HG03103 (cell line): ENCODE measurements at regions not wholly inside any gene's neighbourhood (a gene's known extent, or its start where the extent isn't known, plus 50 kb on each side); places are given as distances from the start of the nearest gene placed in this dataset.

Experiments
- ATAC-seq: cut with Tn5 transposase; IDR thresholded peaks from one replicate; pipeline ENCODE4 v1.9.1; 2021; ENCODE audit warnings: low read depth; ENCODE audit not compliant: unreplicated experiment

DNA sequence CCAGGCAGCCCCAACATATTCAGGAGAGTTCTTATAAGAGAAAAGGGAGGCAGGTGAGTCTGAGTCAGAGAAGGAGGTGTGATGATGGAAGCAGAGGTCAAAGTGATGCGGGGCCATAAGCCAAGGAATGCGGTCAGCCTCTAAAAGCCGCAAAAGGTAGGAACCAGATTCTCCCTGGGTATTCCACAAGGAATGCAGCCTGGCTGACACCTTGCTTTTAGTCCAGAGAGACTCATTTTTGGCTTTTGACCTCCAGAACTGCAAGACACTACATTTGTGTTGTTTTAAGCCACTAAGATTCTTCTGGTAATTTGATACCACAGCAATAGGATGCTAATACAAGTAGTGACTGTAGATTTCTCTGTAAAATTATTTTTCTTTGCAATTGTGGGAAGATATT is 151.5 kb upstream of the EEPD1 start:
- no peak for ATAC-seq

DNA sequence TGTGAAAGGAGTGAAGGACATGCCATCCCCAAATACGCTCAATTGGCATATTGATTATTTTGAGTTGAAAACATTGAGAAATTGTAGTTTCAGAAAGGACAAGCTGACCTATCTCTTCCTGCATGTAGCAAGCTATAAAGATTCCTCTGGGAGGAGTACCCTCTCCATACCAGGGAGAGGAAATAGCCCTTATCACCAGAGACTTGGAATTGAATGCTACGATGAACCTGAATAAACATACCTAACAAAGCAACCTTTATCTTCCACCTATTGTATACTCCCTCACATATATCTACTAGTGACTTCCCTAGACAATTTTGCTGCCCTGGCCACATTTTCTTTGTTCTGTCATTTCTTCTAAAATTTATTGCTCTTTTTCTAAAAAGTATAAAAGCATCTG is 150.2 kb upstream of the EEPD1 start:
- ATAC-seq = no peak

DNA sequence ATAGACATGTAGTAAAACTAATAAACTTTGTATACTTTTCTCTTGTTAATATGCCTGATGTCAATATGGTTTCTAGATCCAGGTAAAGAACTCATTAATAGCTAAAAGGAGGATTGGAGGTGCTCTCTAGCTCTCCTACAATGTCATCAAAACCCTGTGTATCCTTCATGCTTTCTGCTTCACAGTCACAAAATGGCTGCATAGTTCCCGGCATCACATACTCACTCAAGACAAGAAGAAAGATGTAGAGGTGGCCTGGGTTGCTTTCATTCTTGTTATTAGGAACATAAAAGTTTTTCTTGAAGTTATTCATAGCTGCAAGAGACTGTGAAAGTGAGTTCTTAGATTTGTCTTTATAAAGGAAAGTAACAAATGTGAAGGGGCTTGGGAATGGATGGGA is 149.7 kb upstream of the EEPD1 start:
- ATAC-seq = no peak

DNA sequence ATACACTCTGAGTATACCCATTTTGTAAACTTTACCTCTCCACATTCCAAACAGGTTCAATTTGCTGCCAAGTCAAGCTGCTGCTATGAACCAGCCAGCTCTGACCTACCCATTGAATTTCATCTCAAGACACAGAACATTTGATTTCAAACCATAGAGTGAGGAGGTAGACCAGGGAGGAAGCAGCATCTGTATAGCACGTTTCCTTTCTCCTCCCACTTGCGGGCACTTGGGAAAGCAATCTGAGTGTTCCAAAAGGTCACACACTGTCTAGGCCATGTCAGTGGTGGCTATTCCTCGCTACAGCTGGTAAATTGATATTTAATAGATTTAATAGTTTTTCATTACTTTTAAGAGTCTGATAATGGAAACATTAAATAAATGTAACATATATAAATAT is 147.8 kb upstream of the EEPD1 start:
- ATAC-seq = no peak

DNA sequence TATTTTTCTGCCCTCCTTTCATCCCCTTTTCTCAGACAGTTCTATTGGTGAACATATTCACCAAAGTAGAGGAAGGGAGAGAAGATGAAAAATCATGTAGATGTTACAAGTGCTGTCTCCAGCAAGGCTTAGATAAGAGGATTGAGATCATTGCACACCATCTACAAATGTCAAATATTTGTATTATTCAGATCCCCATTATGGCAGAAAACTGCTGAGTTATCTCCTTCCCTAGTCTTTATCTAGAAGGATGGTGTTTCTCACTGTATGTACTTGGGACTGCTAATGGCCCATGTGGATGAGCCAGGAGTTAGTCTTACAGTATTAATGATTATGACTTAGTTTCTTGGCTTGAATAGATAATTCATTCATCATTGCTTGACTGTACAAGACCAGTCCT is 147.2 kb upstream of the EEPD1 start:
- no peak for ATAC-seq

DNA sequence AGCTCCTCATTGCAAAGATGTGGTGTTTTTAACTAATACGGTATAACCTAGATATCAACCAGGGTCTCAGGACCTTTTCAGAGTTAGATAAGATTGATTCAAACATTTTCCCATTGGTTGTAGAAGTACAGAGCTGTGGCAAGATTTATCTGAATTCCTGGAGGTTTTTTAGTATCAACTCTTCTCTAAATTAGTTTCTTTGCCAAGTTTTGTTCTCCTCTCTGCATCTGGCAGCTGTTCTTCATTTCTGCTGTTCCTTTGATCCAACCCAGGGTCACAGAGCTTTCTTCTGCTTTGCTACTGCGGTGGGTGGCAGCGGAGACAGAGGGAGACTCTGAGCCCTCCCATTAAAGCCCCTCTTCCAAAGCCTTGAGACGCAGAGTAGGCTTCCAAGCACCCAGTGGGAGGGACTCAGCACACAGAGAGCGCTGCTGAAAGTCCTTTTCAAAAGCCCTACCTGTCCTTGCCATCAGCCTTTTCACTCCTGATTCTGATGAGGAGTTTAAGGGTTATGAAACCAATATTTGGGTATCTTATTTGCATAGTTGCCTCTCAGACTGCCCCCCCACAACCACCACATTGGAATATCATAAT is 146.3 kb upstream of the EEPD1 start:
- ATAC-seq = no peak

DNA sequence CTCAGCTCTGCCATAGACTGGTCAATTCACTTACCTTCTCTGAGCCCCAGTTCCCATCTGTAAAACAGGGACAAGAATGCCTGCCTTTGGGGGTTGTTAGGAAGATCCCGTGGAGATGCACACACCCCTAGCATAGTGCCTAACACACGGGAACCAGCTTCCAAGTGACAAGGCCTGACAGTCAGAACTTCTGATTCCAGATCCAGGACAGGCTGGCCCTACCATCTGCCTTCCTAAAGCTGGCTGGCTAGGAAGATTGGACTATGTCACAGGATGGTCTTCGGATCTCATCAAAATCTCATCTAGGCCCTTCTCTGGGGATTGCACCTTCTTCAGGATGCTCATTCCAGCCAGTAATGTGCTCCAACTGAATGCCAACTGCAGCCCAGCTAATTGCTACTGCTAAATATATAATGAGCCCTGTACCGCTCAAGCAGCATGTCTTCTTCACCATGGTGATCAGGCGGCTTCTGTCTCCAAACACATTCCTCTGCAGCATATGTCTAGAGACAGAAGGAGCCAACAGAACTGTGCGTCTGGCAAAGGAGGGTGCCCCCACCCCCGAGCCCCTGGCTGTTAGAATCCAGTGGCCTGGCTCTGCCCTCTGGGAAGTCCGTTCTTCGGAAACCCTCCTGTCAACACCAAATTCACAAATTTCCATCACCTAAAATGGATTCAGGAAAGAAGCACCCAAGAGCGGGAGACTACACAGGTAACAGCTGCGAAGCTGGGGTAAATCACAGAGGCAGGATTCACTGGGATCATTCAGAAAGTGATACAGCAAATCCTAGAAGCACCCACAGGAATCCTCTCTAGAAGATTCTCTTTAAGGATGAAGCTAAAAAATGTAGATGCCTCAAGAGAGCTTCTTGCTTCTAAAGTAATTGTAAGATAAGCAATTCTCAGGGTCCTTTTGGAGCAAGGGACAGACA is 142.1 kb upstream of the EEPD1 start:
- ATAC-seq = no peak

DNA sequence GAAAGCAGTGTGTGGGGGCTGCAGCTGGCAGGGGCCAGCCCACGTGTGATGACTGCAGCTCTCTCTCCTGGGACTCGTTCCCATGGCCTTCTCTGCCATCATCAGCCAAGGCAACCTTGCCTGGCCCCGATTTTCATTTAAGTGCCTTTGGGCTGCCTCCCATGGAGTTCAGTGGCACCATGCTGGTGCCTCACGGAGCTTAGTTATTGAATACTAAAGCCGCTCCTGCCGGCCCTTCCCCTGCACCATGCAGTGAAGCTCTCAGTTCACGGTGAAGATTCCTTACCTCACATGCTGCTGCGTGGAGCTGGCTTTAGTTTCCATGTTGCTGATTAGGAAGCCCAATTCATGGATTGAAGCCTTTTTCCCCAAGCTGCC is 141.5 kb upstream of the EEPD1 start:
- ATAC-seq = no peak

DNA sequence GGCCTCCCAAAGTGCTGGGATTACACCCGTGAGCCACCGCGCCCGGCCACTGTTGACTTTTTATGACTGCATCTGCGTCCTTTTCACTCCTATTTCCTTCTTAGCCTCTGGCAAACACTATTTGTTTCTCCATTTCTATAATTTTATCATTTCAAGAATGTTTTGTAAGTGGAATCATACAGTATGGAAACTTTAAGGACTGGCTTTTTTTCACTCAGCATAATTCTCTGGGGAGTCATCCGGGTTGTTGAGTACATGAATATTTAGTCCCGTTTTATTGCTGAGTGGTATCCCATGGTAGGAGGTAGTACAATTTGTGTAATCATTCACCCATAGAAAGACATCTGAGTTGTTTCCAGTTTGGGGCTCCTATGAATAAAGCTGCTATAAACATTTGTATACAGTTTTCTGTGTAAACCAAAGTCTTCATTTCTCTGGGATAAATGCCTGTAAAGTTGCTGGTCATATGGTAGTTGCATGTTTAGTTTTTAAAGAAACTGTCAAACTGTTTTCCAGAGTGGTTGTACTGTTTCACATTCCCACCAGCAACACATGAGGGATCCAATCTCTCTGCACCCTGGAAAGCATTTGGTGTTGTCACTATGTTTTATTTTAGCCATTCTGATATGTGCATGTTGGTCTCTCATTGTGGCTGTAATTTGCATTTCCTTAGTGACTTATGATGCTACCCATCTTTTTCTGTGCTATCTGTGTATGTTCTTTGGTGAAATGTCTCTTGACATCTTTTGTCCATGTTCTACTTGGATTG is 139.6 kb upstream of the EEPD1 start:
- no peak for ATAC-seq

DNA sequence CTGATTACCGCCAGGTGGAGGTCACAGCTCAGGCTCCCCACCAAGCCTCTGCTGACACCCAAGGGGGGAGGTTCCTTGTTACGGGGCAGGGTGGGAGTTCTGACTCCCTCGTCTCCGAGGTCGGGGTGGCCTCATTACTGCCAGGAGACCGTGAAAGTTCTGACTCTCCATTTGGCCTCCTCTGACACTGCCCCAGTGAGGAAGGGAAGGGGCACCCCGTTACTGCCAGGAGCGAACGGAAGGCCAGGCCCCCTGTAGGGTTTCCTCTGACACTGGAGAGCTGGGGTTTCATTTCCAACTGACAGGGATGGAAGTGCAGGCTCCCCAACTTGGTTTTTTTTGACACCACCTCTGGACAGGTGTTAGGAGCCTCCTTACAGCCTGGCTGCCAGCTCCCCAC is 138.1 kb upstream of the EEPD1 start:
- ATAC-seq = no peak

DNA sequence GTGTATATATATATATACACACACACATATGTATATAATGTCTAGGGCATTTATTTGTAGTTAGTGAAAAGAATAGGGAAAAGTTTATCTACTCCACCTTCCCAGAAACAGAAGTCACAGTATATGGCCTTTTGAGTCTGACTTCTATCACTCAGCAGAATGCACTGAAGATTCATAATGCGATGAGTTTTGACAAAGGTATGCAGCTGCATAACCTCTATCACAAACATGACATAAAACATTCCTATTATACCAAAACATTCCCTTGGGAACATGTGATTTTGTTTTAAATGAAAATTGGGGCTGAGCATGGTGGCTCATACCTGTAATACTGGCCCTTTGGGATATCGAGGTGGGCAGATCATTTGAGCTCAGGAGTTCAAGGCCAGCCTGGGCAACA is 137.3 kb upstream of the EEPD1 start:
- ATAC-seq = no peak

DNA sequence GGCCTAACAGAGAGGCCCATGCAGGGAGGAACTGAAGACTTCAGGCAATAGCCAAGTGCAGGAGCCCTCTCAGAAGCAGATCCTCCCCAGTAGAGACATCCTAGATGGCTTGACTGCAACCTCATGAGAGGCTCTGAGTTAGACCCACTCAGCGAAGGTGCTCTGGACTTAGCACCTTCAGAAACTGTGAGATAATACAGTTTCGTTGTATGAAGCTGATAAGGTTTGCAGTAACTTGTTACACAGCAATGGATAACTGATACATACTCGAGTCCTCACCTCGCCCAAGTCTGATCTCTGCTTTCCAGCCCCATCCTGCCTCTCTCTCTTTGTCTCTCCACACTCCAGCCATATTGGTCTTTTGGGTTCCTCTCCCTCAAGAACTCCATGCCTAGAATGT is 136.4 kb upstream of the EEPD1 start:
- ATAC-seq = no peak

DNA sequence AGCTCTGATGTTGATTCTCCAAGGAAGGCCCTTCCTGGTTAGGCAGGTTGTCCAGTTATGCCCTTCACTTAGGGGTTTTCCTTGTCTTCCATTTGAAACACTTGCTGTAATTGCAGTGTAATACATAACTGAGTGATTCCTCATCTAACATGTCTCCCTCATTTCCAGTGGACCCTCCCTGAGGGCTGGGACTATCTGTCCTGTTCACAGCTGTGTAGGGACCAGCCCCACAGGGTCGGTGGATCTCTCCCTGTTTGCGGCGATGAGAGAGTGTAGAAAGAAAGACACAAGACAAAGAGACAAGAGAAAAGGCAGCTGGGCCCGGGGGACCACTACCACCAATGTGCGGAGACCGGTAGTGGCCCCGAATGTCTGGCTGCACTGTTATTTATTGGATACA is 135.9 kb upstream of the EEPD1 start:
- no peak for ATAC-seq

DNA sequence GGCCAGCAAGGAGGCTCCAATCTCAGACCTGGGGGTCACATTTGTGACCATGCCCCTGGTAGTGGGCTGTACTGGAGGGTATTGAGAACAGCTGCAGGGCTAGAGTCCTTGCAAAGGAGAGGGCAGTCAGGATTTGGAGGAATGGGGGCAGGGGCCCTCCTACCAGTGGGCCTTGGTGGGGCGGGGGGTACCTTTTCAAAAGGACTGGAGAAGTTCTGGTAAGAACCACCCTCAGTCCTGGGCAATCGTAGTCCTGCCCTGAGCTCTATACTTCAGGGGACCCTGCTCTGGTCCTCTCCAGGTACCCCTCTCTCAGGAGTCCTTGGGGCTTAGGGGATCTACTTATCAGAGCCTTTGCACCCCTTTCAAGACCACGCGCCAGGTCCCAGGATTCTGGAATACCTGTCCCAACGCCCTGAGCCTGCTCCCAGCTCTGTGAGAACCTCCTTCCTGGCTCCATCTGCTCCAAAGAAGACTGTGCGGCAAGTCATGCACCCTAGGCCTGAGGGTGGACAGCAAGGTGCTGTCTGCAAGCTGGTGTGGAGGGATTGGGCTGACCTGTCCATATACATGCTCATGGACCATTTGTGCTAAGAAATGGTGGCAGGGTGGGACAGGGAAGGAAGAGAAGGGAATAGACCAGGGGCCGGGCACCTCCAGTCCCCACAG is 134.1 kb upstream of the EEPD1 start:
- no peak for ATAC-seq

DNA sequence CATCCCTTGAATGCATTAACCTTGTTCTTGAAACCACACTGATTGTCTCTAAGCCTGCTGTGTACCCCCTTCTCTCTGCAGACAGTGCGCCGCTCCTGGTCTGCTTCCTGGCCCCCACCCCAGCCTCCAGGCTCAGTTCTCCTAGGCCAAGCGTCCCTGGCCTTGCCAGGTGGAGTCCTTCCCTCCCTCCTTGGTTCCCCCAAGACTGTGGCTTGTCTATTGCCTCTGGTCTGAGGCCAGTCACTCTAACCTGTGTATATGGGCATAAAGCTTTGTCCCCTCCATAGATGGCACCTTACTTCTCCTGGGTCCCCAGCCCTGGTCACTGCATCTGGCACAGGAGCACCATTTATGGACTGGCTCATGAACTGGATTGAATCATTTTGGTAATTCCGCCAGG is 133.5 kb upstream of the EEPD1 start:
- no peak for ATAC-seq

DNA sequence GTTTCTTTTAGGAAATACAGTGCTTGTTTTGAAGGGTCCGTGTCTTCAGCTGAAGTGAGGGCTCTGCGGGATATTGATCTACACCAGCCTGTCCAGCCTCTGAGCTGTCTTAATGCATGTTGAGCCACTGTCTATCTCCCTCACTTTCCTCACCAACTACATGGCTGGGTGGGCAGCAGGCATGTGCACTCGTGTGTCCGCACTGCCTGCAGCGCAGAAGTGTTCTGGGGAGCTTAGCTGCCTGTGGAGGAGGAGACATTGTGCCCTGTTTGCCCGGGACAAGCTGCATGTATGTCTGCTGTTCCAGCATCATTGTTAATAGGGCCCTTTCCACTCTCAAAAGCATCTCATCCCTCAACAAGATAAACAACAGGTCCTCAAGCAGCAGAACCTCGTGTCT is 133.1 kb upstream of the EEPD1 start:
- ATAC-seq = no peak

DNA sequence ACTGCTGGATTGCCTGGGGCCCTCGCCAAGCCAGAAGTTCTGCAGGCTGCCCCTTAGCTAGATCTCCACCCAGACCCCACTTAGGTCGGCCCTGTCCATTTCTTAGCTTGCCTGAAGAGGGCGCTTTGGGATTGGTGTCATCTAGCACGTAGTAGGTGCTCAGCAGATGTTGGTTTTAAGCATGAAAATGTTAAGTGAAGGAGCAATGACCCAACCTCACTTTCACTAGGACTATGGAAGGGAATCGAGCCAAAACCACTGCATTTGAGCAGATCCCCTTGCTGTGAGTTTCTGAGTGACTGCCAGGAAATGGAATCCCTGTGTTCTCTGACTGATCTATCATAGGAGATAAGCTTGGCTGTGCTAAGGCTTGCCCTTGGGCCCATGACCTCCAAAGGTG is 131.7 kb upstream of the EEPD1 start:
- no peak for ATAC-seq

DNA sequence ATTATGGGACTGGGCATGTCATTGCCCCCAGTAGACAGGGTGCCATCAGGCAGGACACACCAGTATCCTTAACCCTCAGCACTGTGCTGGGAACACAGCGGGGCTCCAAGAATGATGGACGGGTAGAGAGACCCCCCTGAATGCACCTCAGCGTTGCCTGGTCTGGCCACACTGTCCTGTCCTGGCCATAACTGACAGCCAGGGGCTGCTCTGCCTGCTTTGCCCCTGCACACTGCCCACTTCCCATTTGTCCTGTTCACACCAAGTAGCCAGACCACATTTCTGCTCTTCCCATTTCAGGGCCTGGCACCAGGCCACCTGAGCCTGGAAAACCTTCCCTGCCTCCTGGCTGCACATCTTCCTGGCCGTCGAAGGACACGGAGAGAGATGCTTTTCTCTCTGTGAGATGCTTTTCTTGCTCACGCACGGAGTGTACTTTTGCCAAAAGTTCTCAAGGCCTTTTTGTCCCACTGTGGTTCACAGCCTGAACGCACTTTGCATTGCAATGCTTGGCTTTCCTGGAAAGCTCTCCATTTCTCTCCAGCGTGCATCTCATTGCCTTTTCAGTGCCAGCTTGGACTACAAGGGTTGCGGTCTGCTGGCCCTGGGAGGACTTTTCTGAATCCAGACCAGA is 131.0 kb upstream of the EEPD1 start:
- no peak for ATAC-seq

DNA sequence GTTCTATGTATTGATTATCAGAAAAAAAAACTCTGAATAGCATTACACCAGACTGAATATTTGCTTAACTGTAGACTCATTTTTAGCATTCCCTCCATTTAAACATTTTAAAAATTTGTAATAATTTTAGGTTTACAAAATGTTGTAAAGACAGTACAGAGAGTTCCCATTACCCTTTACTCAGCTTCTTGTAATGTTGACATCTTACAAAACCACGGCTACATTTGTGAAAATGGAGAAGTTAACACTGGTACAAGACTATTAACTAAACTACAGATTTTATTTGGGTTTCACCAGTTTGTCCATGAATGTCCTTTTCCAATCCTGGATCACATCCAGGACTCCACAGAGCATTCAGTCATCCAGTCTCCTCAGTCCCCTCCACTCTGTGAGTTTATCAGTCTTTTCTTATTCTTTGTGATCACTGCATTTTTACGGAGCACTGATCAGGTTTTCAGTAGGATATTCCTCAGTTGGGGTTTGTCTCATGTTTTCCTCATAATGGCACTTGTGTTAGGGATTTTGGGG is 130.0 kb upstream of the EEPD1 start:
- no peak for ATAC-seq

DNA sequence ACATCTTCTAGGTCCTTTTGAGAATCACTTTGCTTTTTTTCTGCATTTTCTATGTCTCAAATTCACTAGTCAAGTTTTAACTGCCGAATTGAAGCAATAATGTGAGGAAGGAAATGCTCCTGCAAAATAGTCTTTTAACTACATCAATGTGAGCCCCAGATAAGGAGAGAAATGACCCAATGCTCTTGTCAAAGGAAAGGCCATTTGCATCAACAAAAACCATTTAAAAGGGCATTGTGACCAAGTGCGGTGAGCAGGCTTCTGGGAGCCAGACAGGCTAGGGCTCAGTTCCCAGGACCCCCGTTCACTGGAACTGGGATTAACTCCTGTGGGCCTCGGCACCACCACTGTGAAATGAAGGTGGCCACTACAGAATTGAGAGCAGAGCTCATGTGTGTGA is 127.9 kb upstream of the EEPD1 start:
- ATAC-seq = no peak
